NCI-H1417 (cell line): ENCODE measurements at regions not wholly inside any gene's neighbourhood (a gene's known extent, or its start where the extent isn't known, plus 50 kb on each side); places are given as distances from the start of the nearest gene placed in this dataset.

ENCODE experiments used
- DNase-seq, 3 experiments: peaks; one replicate each; lab custom pipeline; 2025; lab: John Stamatoyannopoulos, UW

- peak; percentile 18 to 53 (median 42) for DNase-seq
These were observed 386.6 kb downstream of the PCDH20 start for GRCh38 chr13:61029064-61029463.

GRCh38 chr13:61024046-61024445 lies 391.6 kb downstream of the PCDH20 start:
- DNase-seq, result no peak

DNA sequence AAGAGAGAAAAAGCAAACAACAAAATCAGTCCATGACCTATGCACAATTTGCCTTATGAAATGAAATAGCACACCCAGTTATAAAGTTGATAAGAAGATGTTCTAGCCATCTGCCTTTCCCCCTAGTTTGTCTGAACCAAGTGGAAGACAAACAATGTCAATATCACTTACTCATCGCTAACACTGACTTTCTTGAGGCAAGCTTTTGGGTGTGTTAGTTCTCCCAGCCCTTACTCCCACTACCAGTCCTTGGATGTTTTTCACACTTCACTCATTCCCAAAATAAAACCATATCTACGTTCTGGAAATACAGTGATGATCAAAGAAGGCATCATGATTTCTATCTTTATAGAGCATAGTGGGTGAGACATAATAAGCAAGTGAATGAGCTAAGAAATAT lies 393.8 kb downstream of the PCDH20 start:
- no peak for DNase-seq

DNA sequence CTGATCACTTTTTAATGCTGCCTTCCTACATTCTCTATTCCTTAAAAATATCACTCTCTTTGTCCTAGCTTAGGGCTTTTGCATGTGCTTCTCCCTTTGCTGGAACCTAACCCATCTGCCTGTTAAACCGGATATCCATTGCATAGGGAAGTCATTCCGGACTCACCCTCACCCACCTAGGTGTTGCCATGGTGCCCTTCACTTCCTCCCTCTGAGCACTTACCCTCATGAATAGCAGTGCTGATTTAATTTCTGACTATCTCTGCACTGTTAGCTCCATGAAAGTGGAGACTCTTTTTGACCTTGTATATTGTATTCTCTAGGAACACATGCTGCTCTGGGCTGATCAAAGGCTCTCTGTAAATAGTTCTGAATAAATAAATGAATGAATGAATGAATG lies 401.9 kb downstream of the PCDH20 start:
- DNase-seq, result peak in 1 of 3 experiments; percentile 12

GRCh38 chr13:61010358-61010757 lies 405.3 kb downstream of the PCDH20 start:
- DNase-seq, result no peak

DNA sequence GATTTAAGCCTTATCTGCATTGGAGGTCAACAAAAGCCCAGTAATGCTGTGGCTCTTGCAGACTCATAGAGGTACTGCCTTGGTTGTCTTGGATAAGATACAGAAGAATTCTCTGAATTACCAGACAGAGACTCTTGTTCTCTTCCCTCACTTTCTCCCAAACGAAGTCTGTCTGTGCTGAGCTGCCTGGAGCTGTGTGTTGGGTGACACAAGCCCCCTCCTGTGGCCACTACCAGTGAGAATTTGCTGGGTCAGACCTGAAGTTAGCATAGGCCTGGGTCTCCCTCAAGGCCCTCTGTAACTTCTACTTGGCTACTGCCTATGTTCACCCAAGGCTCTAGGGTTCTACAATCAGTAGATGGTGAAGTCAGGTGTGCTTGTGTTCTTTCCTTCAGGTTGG lies 413.0 kb downstream of the PCDH20 start:
- DNase-seq, result no peak

- peak in 2 of 3 experiments; percentile 5 to 11 for DNase-seq
These were observed 425.5 kb downstream of the PCDH20 start for GRCh38 chr13:60990032-60990733.

GRCh38 chr13:60986301-60986700 lies 429.3 kb downstream of the PCDH20 start:
- no peak for DNase-seq

- no peak for DNase-seq
These were observed 434.2 kb downstream of the PCDH20 start for GRCh38 chr13:60981407-60981806.

GRCh38 chr13:60976367-60976766 lies 439.3 kb downstream of the PCDH20 start:
- no peak for DNase-seq

GRCh38 chr13:60974296-60974695 lies 441.4 kb downstream of the PCDH20 start:
- DNase-seq, result peak in 1 of 3 experiments; percentile 47

DNA sequence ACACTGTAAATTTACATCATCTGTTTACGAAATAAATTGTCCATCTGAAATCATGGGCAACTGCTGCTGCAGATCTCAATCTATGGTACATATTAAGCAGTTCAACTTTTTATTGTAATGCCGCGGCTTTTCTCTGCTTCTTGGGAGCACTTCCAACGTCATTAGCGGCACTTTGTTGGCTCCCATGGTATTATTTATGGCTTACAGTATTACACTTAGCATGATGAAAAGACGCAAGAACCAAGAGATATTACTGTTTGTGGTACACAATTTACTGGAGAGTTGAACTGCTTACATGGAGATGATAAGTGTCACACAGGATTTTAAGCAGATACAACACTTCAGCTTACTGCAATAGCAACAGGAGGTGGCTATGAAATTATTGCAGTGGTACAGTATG lies 442.1 kb downstream of the PCDH20 start:
- peak in 1 of 3 experiments; percentile 15 for DNase-seq

GRCh38 chr13:60970736-60971135 lies 444.9 kb downstream of the PCDH20 start:
- DNase-seq, result no peak

GRCh38 chr13:60969656-60970055 lies 446.0 kb downstream of the PCDH20 start:
- DNase-seq, result peak in 1 of 3 experiments; percentile 57

DNA sequence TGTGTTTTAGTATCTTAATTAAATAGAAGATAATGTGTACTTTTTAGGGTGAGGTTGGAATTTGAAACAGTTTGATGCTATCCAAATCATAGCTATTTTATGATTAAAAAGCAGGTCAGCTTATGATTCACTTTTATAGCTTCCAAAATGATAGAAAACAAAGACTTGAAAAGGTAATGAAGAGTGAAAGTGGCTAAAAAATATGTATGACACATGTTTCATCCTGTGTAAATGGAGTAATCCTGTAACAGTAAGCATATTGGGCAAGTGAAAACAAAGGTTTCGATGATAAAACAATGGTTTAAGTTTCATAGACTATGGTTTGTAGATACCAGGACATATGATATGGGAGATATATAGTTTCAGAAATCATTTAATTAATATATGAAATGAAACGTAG lies 456.2 kb downstream of the PCDH20 start:
- DNase-seq, result no peak

DNA sequence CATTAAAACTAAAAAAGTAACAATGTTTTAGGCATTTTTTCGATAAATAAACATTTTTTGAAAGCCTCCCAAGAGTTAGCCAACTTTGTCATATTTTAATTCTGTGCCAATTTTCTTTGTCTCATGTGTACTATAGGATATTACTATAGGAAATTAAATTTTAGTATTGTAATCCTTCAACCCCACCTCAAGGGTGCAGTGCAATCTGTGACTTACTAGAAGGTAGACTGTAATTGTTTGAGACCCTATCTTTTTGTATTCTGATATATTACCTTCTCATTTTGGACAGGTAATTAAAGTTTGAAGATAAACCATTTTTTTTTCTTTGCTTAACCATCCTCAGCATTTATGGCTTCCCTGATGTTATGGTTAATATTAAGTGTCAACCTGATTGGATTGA lies 457.8 kb downstream of the PCDH20 start:
- no peak for DNase-seq

DNA sequence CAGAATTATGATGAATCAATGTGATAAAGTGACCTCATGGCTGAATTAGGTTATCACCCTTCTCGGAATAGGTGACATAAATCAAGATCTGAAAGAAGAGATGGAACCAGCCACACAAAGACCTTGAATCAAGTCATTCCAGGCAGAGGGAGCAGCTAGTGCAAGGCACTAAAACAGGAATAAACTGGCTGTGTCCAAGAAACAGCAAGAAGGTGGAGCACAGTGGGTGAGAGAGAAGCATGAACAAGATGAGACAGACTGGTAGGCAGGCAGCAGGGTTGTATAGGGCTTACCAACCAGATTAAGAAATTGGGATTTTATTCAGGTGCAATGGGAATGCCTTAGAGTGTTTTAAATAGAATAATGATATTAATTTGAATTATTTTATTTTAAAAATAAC lies 470.3 kb downstream of the PCDH20 start:
- peak in 1 of 3 experiments; percentile 51 for DNase-seq

DNA sequence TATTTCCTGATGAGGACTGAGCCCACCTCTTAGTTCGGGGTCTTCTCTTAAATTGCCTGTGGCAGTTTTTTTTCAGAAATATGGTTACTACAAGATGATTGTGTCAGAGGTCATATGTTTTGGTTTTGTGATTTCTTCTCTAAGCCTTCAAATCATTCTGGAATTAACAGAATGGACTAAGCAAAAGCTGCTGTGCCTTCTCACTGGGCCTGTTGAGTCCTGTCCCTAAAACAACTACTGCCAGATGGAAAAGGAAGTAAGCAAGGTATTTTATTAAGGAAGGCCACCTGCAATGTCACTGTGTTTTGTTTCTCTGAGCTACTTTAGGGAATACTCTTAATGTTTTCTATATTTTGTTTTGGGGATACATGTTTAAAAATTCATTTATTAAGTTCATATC lies 470.8 kb downstream of the PCDH20 start:
- peak in 1 of 3 experiments; percentile 51 for DNase-seq

GRCh38 chr13:60944016-60944415 lies 471.6 kb downstream of the PCDH20 start:
- DNase-seq, result no peak

DNA sequence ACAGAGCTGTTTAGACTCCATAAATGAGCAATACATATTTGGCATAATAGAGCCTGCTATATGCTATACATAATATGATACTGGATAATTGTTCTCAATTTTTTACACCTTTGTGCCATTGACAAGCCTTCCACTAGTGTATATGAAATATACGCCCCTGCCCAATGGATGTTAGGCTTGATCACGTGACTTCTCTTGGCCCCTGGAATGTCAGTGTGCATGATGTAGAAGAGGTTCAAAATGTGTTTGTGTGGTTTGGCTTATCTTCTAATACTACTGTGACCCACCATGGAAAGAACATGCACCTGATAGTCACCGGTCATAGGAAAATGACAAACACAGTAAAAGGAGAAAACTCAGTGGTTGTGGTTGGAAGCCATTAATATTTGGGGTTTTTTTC lies 479.4 kb downstream of the PCDH20 start:
- DNase-seq, result no peak

DNA sequence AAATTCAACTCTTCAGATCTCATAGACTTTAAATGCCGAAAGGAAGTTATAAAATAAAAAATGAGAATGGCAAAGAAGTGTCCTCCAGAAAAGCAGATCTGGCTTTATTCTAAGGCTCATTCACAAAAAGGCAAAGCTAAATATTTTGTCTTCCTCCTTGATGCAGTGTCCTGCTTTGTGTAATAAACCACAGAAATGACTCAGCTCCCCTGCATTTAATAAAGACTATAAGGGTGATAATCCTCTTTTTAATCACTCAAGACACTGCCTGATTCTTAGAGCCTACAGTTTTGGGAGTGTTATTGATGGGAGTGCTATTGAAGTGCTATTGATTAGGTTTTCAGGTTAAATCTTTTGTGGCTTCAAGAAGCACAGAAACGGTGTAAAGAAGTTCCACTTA lies 482.0 kb downstream of the PCDH20 start:
- no peak for DNase-seq

DNA sequence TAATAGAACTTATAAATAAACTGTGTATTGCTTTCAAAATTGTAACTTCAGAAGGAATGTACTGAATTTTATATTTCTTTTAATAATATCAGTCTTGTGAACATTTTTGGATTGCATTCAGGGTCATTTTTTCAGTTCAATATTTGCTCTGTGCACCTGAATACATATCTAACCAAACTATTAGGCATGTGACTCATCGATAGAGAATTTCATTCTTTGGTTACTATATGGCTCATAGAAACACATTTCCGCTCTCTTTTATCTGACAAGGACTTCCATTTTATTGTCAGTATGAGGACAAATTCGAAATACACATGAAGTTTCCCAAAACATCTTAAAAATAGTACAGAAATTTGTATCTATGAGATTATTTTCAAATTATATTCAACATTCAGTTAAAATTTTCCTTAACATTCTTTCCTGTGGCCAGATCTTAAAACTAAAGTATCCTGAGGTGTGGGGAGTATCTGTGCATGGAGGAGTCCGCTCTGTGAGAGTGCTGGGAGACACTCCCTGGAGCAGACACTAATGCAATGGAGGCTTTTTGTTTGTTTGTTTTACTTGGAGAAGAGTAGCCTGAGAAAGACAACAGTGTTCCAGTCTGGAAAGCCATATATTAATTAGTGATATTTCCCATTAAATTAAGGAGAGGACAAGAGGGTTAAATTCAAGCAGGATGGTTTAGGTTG lies 483.6 kb downstream of the PCDH20 start:
- no peak for DNase-seq

- DNase-seq, result no peak
These were observed 490.0 kb downstream of the PCDH20 start for GRCh38 chr13:60925686-60926085.

- DNase-seq, result no peak
These were observed 490.8 kb downstream of the PCDH20 start for GRCh38 chr13:60924856-60925255.
